NCI-H460 (cell line): ENCODE measurements at regions not wholly inside any gene's neighbourhood (a gene's known extent, or its start where the extent isn't known, plus 50 kb on each side); places are given as distances from the start of the nearest gene placed in this dataset.

Experiments
- DNase-seq: peaks from one replicate; pipeline ENCODE4 v3.0.0-alpha.2; 2016; ENCODE audit warnings: low read depth; ENCODE audit errors: extremely low read depth

- no peak for DNase-seq
These were observed 409.7 kb upstream of the CDH8 start for GRCh38 chr16:62445909-62446308.

- no peak for DNase-seq
These were observed 388.0 kb upstream of the CDH8 start for GRCh38 chr16:62424206-62424605.

GRCh38 chr16:62408760-62409159 lies 372.5 kb upstream of the CDH8 start:
- DNase-seq, result no peak

- DNase-seq, result no peak
These were observed 370.1 kb upstream of the CDH8 start for GRCh38 chr16:62406387-62406786.

DNA sequence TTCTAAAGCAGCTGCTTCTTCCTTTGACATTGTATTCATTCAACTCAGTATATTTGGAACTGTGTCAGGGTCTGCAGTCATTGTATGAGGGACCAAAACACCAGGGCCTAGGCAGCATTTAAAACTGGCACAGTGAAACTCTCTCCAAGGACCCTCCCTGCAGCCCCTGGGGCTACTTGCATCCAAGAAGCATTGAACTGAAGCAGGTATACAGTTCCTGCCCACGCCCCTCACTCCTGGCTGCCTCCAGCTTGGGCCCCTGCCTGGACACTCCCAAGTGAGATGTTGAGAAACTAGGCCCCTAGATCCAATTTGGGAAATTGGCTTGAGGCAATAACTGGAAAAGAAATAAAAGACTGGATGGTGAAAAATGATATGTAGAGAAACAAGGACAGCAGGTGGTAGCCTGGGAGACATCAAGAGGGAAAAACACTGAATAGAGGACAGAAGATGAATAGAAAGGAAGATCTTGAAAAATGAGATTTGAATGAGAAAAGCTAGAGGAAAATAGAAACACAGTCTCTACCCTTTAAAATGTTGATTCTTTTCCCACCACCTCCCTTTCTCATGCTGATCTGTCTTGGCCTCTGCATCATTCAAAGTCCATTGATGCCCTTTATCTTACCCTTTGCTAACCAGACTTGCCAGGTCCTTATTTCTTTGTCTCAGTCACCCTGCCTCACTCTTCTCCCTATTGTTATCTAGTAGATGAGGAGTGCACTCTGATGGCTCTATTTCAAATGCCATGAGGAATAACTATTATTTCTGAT lies 368.8 kb upstream of the CDH8 start:
- DNase-seq, result no peak

DNA sequence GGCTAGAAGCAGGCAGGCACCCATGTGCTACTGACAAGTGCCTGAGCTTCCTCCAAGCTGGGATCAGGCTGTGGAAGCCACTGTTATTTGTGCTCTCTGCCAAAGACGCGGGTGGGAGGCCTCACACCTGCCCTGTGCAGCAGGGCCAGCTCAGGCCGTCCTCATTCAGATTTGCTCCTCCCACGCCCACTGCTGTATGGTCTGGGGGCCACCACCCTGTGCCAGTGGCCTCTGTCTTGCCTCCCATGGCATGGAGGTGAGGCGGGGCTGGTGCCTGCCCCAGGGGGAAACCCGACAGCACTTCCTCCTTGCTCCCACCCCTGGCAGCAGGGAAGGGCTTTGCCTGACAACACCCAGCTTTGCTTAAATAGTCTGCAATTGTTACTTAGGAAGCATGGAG lies 356.5 kb upstream of the CDH8 start:
- no peak for DNase-seq

DNA sequence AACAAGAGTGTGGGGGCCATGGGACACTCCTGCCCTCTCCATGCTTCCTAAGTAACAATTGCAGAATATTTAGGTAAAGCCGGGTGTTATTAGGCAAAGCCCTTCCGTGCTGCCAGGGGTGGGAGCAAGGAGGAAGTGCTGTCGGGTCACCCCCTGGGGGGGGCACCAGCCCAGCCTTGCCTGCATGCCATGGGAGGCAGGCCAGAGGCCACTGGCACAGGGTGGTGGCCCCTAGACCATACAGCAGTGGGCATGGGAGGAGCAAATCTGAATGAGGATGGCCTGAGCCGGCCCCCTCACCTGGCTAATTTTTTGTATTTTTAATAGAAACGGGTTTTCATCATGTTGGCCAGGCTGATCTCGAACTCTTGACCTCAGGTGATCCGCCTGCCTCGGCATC lies 355.7 kb upstream of the CDH8 start:
- no peak for DNase-seq

DNA sequence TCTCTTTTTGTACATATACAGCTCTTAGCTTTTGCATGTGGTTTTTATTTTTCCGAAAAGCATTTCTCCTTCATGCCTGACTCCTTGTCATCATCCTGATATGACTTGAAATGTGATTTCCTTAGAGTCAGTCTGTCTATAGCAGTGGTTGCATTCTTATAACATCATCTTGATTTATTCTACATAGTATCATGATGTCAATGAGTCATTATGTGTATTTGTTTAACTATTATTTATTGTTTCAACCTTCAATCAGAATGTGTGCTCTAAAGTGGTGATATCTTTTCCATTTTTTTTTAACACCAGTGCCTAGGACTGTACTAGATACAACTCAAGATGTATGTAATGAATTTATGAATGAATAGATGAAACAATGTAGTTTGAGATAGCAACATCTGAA lies 354.9 kb upstream of the CDH8 start:
- DNase-seq, result no peak

GRCh38 chr16:62390214-62390613 lies 354.0 kb upstream of the CDH8 start:
- DNase-seq, result no peak

GRCh38 chr16:62386411-62386810 lies 350.2 kb upstream of the CDH8 start:
- no peak for DNase-seq

DNA sequence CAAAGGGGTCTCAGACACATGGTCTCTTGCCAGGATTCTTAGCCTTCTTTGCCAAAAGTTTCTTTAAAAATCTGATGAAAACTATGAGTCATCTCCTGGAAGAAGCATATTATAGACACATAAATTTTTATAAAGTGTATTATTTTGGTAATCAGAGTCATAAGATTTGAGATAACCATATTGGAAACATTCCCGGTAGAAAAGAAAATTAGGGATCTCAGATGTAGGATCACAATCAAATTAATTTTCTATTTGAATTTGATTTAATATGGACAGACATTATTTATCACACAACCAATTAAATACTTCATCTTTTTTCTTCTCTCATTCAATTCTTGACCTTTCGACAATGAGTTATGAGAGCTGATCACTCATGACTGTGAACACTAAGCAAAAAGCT lies 347.7 kb upstream of the CDH8 start:
- no peak for DNase-seq

DNA sequence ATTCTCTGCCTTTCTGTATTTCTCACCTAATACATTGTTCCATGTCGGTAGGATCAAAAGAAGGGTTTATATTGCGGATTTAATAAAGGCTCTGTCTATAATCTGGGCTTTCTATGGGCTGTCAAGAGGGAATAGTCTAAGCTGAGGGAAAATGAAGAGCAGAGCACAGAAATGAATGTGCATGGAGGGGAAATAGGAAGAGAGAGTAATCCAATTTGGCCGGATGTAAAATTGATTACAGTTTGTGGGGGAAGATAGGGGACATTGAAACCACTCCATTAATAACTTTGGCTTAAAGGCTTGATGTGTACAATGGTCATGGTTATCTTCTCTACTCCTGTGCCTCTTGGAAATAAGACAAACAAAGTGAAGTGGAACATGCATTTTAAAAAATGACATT lies 334.2 kb upstream of the CDH8 start:
- no peak for DNase-seq

DNA sequence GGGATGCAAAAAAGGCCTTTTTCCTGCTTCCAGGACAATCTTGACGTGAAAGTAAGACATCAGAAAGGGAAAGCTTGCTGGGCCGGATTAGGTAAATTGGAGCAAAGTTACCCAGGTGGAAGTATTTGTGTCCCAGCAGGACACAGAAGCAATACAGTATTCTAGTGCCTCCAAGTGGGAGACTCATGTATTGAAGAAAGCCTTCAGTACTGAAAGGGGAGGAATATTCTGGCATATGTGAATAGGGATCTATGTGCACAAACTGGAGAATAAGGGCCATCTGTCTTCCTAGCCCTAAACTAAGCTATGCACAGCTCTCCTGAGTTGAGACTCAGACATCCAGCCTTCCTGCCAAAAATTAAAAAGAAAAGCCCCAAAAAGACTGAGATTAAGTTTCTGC lies 327.3 kb upstream of the CDH8 start:
- DNase-seq, result no peak

- DNase-seq, result no peak
These were observed 317.1 kb upstream of the CDH8 start for GRCh38 chr16:62353355-62353754.

GRCh38 chr16:62342216-62342615 lies 306.0 kb upstream of the CDH8 start:
- DNase-seq, result no peak

GRCh38 chr16:62335356-62335755 lies 299.1 kb upstream of the CDH8 start:
- DNase-seq, result no peak

GRCh38 chr16:62321606-62322005 lies 285.4 kb upstream of the CDH8 start:
- DNase-seq, result no peak

DNA sequence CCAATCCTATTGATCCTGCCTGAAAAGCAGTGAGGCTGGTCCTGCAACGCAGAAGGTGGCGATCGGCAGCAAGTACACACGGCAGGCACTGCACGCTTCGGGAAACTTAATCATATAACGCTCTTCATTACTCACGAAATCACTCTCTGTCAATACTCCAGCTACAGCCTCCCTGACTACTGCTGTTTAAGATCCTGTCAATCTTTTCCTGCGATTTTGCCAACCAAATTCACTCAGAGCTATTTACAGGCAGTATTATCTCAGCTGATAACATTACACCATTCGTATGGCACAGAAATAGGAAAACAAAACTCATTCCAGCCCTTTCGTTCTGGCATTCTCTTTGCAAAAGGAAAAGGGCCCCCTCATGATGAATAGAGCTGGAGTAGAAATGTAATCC lies 262.4 kb upstream of the CDH8 start:
- no peak for DNase-seq

GRCh38 chr16:62294213-62294972 lies 258.2 kb upstream of the CDH8 start:
- DNase-seq, result no peak

DNA sequence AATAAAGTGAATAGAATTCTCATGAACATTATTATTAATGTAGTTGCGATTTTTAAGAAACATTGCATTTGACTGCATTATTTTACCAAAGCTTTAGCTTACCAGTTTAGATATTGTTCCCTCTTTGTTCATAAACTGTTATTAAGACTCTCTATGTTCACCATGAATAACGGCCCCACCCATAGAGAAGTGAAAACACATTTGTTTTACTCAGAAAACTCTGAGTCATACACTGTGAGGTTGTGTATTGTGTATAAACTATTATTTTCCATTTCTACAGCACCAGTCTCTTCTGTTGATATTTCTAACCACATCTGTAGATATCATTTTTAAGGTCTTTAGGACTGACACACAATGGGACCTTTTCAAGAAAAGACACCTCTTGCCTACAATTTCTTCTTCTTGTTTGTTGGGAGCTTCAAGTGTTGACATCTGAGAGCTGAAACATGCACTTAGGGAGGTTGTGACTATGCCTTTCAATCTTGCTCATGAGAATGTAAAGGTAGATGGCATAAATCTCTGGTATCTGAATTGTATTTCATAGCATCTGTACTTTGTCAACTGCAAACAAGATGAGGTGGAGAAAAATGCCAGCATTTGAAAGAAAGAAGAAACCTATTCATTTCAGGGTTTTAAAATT lies 252.9 kb upstream of the CDH8 start:
- DNase-seq, result no peak

- DNase-seq, result no peak
These were observed 244.3 kb upstream of the CDH8 start for GRCh38 chr16:62280506-62280905.

DNA sequence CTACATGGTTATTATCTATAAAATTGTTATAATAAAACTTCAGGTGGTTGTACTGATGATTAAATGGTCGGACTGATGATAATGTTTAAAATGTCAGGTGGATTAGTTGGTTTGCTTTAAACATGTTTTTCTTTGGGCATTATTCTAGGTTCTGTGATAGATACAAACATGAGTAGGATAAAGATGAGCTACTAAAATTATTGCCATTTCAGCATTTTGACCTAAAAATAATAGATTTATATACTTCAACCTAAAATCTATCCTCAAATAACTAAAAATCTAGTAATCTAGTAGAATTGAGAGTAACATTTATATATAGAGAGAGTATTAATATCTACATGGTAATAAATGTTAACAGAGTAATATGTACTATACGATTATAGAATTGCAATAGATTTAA lies 241.7 kb upstream of the CDH8 start:
- DNase-seq, result no peak
